ENCODE measurements at regions not wholly inside any gene's neighbourhood (a gene's known extent, or its start where the extent isn't known, plus 50 kb on each side); places are given as distances from the start of the nearest gene placed in this dataset.

DNA sequence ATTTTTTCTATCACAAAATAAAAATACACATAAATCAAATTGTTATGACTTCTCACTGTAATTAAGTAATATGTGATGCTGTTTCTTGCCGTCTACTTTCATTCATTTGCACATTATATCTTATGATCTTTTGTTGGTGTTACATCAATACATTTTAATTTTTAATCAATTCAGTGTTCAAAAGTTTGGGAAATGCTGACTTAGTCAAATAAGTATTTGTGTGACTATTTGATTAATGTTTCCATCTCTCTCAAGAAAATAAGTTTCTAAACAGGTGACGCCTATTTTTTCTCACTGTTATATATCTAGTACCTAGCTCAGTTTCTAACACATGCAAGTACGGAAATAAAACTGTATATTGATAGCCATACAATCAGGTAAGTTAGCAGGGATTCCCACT is 329.5 kb upstream of the KIRREL3 start:
- TF ChIP-seq POLR2A (IDR thresholded peaks at IDR 0.05; ENCODE audit: low read depth, low read length): no peak
- TF ChIP-seq POLR2AphosphoS5 (IDR thresholded peaks at IDR 0.05; ENCODE audit: low read depth, low read length): no peak
- no peak for TF ChIP-seq TAF1 (IDR thresholded peaks at IDR 0.05; ENCODE audit: low read depth, low read length)
- no peak for TF ChIP-seq SPI1 (IDR thresholded peaks at IDR 0.05; ENCODE audit: low read depth, low read length)

All from GM12891 (cell line).